Activated T-helper 1 cell treated with Interleukin-2 at 50 U/mL for 16 hours (primary cell): ENCODE measurements at regions not wholly inside any gene's neighbourhood (a gene's known extent, or its start where the extent isn't known, plus 50 kb on each side); places are given as distances from the start of the nearest gene placed in this dataset.
"Not testable (repeated sequence)": the region's sequence is repeated elsewhere in the genome, so short reads cannot be mapped to it uniquely, and the experiment has no call there.

Experiments used
- DNase-seq: peaks from one replicate; pipeline ENCODE4 v3.0.0-alpha.2; 2020; ENCODE audit warnings: low read depth

DNA sequence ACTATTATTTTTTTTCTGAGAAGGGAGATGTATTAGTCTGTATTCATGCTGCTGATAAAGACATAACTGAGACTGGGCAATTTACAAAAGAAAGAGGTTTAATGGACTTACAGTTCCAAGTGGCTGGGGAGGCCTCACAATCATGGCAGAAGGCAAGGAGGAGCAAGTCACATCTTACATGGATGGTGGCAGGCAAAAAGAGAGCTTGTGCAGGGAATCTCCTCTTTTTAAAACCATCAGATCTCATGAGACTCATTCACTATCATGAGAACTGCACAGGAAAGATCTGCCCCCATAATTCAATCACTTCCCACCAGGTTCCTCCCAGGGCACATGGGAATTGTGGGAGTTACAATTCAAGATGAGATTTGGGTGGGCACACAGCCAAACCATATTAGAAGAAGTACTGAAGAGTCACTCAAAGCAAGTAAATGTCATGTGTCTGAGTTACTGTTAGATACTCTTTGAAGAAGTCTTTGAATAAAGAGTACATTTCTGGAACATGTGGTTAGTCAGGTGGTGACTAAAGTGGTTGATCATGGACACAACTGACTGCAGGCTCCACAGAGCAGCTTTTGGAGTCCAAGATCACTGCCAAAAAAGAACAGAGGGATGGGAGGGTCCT is 430.9 kb upstream of the TBL1XR1 start:
- DNase-seq: not testable (repeated sequence)

DNA sequence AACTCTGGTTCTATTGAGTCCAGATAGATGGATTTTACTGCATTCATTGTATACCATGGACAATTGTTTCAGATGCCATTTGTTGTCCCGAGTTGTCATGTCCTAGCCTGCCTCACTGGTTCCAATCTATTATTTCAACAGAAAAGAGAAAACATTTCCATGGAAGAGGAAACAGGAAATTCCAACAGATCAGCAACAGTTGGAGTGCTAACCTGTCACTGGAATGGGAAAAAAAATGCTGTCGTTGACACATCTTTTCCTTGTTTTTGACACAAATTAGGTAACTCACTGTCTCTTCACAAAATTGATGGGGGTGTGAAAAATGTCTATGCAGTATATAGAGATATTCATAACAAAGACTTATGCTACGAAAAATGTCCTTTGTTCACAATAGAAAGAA is 432.0 kb upstream of the TBL1XR1 start:
- no peak for DNase-seq

- no peak for DNase-seq
Observed at GRCh38 chr3:177633671-177634207, 436.5 kb upstream of the TBL1XR1 start.

- DNase-seq: not testable (repeated sequence)
Observed at GRCh38 chr3:177635601-177636106, 438.4 kb upstream of the TBL1XR1 start.

DNA sequence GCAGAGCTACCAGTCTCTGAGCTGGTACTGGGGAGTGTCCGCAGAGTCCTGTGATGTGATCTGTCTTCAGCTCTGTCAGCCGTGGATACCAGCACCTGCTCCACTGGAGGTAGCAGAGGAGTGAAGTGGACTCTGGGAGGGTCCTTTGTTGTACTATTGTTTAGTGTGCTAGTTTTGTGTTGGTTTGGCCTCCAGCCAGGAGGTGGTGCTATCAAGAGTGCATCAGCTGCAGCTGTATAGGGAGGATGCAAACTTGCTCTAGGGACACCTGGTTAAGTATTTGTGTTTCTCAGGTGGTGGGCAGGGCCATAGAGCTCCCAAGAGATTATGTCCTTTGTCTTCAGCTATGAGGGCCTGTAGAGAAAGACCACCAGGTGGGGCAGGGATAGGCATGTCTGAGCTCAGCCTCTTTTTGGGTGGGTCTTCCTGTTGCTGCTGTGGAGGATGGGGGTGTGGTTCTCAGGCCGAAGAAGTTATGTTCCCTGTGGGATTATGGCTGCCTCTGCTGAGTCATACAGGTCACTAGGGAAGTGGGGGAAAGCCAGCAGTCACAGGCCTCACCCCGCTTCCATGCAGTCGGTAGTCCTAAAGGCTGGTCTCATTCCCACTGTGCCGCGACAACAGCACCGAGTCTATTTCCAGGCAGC is 443.2 kb upstream of the TBL1XR1 start:
- DNase-seq: no peak

GRCh38 chr3:177641206-177641605 is 443.9 kb upstream of the TBL1XR1 start:
- no peak for DNase-seq

DNA sequence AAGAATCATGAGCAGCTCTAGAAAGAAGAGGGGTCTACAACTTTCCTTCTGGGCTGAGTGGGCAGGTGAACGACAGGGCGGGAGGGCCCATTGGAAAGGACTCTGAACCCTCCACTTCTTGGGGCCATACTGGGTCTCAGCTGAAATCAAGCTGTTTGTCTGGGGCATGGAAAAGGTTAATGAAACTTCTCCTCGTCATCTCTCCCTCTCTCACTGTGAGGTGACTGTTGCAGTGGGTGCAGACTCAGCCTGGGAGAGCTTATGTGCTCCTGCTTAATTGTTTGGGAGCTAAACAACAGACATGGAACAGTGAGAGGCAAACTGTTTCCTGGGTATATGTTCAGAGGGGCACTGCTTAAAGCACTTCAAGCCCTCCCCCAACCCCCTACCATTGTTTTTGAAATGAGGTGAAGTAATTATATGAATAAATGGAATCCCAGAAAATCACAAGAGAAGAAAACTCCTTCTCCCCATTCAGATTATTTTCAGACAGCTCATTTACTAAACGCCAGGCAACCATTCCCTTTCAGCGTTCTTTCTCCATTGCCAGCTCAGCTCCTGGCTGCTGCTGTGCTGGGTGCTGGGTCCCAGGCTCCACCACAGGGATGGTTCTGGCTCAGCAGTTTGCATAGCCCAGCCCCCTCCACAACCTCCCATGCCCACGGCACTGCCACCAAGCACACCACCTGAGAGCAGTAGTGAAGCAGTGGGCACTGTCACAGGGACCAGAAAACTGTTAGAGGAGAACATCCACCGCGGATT is 444.9 kb upstream of the TBL1XR1 start:
- no peak for DNase-seq

DNA sequence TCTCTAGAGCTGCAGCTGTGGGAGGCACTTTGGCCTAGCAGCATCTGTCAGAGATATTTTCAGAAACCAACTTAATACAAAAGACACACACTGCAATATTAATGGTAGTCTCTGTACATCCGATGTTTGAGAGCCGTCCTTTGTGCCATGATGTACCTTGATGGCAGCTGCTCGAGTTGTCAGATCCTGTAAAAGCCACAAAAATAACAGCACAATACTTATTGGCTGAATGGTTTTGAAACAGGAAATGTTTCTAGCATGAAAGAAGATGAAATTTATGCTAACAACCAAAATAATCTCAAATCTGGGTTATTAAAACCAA is 445.5 kb upstream of the TBL1XR1 start:
- no peak for DNase-seq

DNA sequence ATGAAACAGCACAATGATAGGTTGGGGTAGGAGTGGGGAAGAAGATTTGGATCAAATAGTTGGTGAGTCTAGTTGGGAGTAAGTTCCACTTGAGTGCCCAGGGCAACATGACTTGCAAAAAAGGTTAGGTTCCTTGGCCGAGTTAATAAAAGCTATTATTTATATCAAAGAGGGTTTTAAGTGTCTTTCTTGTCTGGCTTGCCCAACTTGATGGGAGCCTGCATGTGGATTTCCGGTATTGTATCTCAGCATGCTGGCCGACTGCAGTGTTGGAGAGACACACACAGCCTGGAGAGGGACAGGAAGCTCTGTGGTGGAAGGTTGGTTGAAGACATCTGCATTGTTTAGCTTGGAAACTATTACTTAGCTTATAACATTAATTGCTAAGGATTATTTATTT is 449.5 kb upstream of the TBL1XR1 start:
- DNase-seq: no peak

DNA sequence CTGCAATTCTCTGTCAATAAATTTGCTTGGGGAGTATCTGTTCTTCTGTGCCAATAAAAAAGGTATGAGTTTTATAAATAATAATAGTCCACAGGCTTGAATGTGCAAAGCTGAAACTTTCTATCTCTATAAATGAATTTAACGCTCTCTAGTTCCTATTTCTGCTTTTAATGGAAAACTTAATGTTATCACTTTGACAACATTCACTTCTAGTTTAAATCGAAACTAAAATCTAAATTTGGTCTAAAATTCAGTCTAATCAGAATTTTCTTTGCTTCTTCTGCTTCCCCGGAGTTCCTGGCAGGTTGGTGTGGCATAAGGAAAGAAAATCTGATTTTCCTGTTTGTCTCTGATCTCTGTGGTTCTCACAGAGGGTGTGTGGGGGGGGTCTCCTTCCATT is 450.1 kb upstream of the TBL1XR1 start:
- DNase-seq: no peak

DNA sequence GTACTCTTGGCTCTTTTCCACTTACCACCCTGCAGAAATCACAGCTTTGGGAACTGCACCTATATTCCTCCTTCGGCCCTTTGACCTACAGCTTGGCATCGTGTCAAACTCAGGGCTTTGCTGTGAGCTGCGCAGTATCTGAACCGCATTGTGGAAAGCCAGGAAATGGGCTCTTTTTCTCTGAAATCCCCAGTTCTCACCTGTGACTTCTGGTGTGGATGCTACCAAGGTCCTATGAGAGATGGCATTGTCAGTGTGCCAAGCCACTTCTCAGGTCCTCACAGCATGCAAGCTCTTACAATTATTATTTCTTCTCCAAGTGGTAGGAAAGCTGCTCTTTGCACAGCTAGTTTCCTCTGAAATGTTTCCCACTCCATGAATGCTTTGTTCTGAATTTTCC is 450.6 kb upstream of the TBL1XR1 start:
- DNase-seq: no peak

- no peak for DNase-seq
Observed at GRCh38 chr3:177652556-177653291, 455.4 kb upstream of the TBL1XR1 start.

DNA sequence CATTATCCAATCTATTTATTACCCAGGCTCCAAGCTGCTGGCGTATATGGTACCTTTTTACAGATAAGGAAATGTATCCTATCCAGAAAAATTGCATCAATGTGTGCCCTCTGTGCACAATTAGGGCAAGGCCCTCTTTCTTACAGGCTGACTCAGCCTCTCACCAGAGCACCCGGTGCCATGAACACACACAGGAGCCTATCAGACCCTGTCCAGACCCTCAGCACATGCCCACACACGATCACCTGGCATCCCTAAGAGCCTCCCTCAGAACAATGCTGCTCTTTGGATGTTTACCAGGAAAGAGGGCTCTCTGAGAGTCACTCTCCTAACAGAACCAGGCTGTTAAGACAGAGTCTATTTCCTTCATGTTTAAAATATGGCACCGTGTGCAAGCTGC is 460.0 kb upstream of the TBL1XR1 start:
- no peak for DNase-seq

DNA sequence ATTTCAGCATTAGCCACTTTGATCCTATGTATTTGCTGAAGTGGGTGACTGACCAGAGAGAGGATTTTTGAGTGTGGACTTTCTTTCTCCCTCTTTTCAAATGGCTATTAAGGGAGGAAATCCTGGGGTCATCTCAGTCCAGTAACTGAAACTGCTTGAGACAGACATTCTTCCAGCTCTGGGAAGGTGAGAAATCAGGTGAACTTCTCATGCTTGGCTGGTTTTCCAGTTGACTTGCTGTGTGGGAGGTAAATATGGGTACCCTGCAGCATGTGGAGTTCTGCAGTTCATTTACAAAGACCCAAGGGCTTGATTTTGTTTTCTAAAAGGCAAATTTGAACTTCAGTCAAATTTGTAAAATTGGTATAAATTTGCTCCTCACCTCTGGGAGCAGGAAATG is 461.1 kb upstream of the TBL1XR1 start:
- DNase-seq: no peak

- peak; percentile 14 for DNase-seq
Observed at GRCh38 chr3:177664380-177665103, 467.3 kb upstream of the TBL1XR1 start.

GRCh38 chr3:177665122-177665808 is 468.0 kb upstream of the TBL1XR1 start:
- no peak for DNase-seq

- DNase-seq: no peak
Observed at GRCh38 chr3:177672252-177672911, 475.1 kb upstream of the TBL1XR1 start.

DNA sequence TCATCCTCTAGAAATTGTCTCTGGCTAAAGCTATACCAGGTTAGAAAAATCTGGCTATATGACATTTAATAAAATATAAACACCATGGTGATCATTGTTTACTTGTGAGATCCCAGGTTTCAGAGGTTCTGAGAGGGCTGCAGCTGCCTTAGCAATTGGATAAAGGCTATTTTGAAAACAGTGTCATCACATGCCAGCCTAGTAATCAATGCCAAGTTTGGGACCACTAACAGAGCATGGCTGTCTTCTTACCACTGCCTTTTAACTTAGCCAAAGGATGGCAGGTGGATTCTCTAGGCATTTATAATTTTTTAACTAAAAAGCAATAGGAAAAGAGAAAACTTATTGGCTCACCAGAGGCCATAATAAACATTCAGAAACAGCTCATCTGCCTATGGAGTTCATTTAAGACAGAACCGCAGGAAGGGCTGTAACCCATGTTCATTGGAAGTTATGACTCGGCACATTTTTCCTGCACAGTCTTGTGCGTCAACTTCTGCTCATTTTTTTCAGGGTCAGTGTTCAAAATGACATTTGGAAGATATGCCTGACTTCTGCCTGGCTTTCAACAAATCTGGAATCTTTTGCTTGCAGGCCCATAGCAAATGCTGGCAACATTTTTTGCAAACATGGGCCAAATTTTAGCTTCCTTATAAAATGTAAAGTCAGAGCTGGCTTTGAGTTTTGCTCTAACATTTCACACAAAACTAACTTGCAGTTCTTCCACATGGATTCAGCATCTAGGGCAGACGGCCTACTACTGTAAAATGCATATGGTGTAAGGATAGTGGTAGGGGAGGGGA is 476.0 kb upstream of the TBL1XR1 start:
- DNase-seq: no peak

GRCh38 chr3:177674186-177674585 is 476.9 kb upstream of the TBL1XR1 start:
- DNase-seq: no peak

DNA sequence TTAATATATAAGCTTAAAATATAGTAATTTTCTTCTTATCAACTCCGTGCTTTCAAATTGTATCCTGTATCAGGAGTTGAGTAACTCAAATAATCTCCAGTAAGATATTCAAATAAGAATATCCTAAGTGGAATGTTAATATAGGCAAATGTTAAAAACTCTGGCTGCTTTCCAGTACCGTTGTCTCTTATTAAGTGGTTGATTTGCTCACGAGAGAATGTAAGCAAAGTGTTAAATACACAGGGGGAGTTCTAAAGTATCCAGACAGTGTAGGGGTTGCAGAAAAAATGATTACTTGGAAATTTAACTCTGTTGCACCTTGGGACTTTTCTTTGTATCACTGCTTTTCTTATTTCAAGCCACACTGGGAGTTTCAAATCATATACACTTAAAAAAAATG is 478.9 kb upstream of the TBL1XR1 start:
- no peak for DNase-seq
